CD4-positive, alpha-beta T cell treated with Interleukin-21 for 1 hour (primary cell): ENCODE measurements at regions not wholly inside any gene's neighbourhood (a gene's known extent, or its start where the extent isn't known, plus 50 kb on each side); places are given as distances from the start of the nearest gene placed in this dataset.

ENCODE experiments used
- DNase-seq: peaks from one replicate; pipeline ENCODE4 v3.0.0-alpha.2; 2020

GRCh38 chr2:120809609-120810440 lies 74.2 kb downstream of the GLI2 start:
- DNase-seq, result no peak

GRCh38 chr2:120810639-120811038 lies 75.0 kb downstream of the GLI2 start:
- DNase-seq, result no peak

- DNase-seq, result no peak
Observed at GRCh38 chr2:120812866-120813265, 77.2 kb downstream of the GLI2 start.

- DNase-seq, result no peak
Observed at GRCh38 chr2:120814352-120814751, 78.7 kb downstream of the GLI2 start.

GRCh38 chr2:120815292-120815691 lies 79.6 kb downstream of the GLI2 start:
- no peak for DNase-seq

- DNase-seq, result no peak
Observed at GRCh38 chr2:120817136-120817955, 81.7 kb downstream of the GLI2 start.

GRCh38 chr2:120817956-120818325 lies 82.3 kb downstream of the GLI2 start:
- DNase-seq, result no peak

- no peak for DNase-seq
Observed at GRCh38 chr2:120818441-120818920, 82.8 kb downstream of the GLI2 start.

- DNase-seq, result no peak
Observed at GRCh38 chr2:120819720-120820210, 84.1 kb downstream of the GLI2 start.

GRCh38 chr2:120820263-120820952 lies 84.7 kb downstream of the GLI2 start:
- DNase-seq, result no peak

GRCh38 chr2:120820953-120821279 lies 85.2 kb downstream of the GLI2 start:
- no peak for DNase-seq

- no peak for DNase-seq
Observed at GRCh38 chr2:120821446-120822160, 85.9 kb downstream of the GLI2 start.

- DNase-seq, result no peak
Observed at GRCh38 chr2:120822933-120823332, 87.3 kb downstream of the GLI2 start.

GRCh38 chr2:120823551-120823950 lies 87.9 kb downstream of the GLI2 start:
- no peak for DNase-seq

- DNase-seq, result no peak
Observed at GRCh38 chr2:120824246-120824645, 88.6 kb downstream of the GLI2 start.

- no peak for DNase-seq
Observed at GRCh38 chr2:120825370-120826259, 89.9 kb downstream of the GLI2 start.

GRCh38 chr2:120826260-120826648 lies 90.6 kb downstream of the GLI2 start:
- no peak for DNase-seq

- DNase-seq, result no peak
Observed at GRCh38 chr2:120826716-120827410, 91.2 kb downstream of the GLI2 start.

- no peak for DNase-seq
Observed at GRCh38 chr2:120828066-120828465, 92.4 kb downstream of the GLI2 start.

- DNase-seq, result no peak
Observed at GRCh38 chr2:120828829-120829632, 93.4 kb downstream of the GLI2 start.
